ENCODE measurements at regions not wholly inside any gene's neighbourhood (a gene's known extent, or its start where the extent isn't known, plus 50 kb on each side); places are given as distances from the start of the nearest gene placed in this dataset.

GRCh38 chr9:97788763-97789663, 64.0 kb upstream of the FOXE1 start (continued):
- TF ChIP-seq CTCF (IDR thresholded peaks at IDR 0.05) = no peak
- TF ChIP-seq GATA3 (IDR thresholded peaks at IDR 0.05; ENCODE audit: borderline replicate concordance) = no peak
- no peak for TF ChIP-seq ZNF302 (CRISPR knock-in tag; IDR thresholded peaks at IDR 0.05)
- TF ChIP-seq RAD21 (conservative IDR thresholded peaks at IDR 0.05 in 1 of 2, IDR thresholded peaks at IDR 0.05 in 1 of 2) = peak in 1 of 2 experiments; percentile 14; a peak in 1 of 5 replicates
- no peak for TF ChIP-seq NFE2L2 (conservative IDR thresholded peaks at IDR 0.05; ENCODE audit: low read length)
- TF ChIP-seq MYC (IDR thresholded peaks at IDR 0.05; ENCODE audit: borderline replicate concordance, low read length) = no peak
- no peak for TF ChIP-seq RCOR1 (IDR thresholded peaks at IDR 0.05; ENCODE audit: low read depth, low read length)
- TF ChIP-seq EHMT2 (IDR thresholded peaks at IDR 0.05; ENCODE audit: low read depth) = no peak
- TF ChIP-seq KDM5A (IDR thresholded peaks at IDR 0.05) = no peak
- no peak for TF ChIP-seq BHLHE40 (IDR thresholded peaks at IDR 0.05; ENCODE audit: low read depth, low read length)
- TF ChIP-seq NR3C1 (IDR thresholded peaks at IDR 0.05) = no peak
- no peak for TF ChIP-seq HMGXB4 (CRISPR knock-in tag; IDR thresholded peaks at IDR 0.05; ENCODE audit: borderline replicate concordance)
- no peak for TF ChIP-seq CBX8 (IDR thresholded peaks at IDR 0.05)
- TF ChIP-seq FOSB (CRISPR knock-in tag; IDR thresholded peaks at IDR 0.05) = no peak
- TF ChIP-seq POLR2AphosphoS2 (conservative IDR thresholded peaks at IDR 0.05; ENCODE audit: low read length) = no peak
- no peak for TF ChIP-seq EP300 (IDR thresholded peaks at IDR 0.05)
- TF ChIP-seq ZFP36 (IDR thresholded peaks at IDR 0.05; ENCODE audit: borderline replicate concordance, partially characterized antibody) = no peak
- no peak for TF ChIP-seq ELK1 (IDR thresholded peaks at IDR 0.05; ENCODE audit: low read depth, low read length)
- TF ChIP-seq JUN (IDR thresholded peaks at IDR 0.05) = no peak
- no peak for TF ChIP-seq TP53 (CRISPR knock-in tag; IDR thresholded peaks at IDR 0.05)
- no peak for TF ChIP-seq HEYL (CRISPR knock-in tag; IDR thresholded peaks at IDR 0.05)
- TF ChIP-seq PHF8 (IDR thresholded peaks at IDR 0.05; ENCODE audit: borderline replicate concordance, low read depth) = no peak
- TF ChIP-seq HES2 (IDR thresholded peaks at IDR 0.05) = peak; percentile 19; the same call in 1 of the 2 replicates
- no peak for TF ChIP-seq REST (IDR thresholded peaks at IDR 0.05)
- TF ChIP-seq ZC3H11A (IDR thresholded peaks at IDR 0.05) = no peak

Measured in A549 (cell line).